ENCODE measurements at regions not wholly inside any gene's neighbourhood (a gene's known extent, or its start where the extent isn't known, plus 50 kb on each side); places are given as distances from the start of the nearest gene placed in this dataset.

- TF ChIP-seq HDGF (IDR thresholded peaks at IDR 0.05; ENCODE audit: borderline replicate concordance) = no peak
- TF ChIP-seq TARDBP (IDR thresholded peaks at IDR 0.05) = no peak
- TF ChIP-seq FOXA1 (IDR thresholded peaks at IDR 0.05) = no peak
- no peak for TF ChIP-seq L3MBTL2 (conservative IDR thresholded peaks at IDR 0.05)
- TF ChIP-seq LEF1 (IDR thresholded peaks at IDR 0.05; ENCODE audit: borderline replicate concordance) = no peak
- TF ChIP-seq SUZ12 (IDR thresholded peaks at IDR 0.05) = no peak
- TF ChIP-seq SP1 (IDR thresholded peaks at IDR 0.05) = no peak
- no peak for TF ChIP-seq CTBP1 (IDR thresholded peaks at IDR 0.05; ENCODE audit: borderline replicate concordance)
- no peak for TF ChIP-seq ARNT (IDR thresholded peaks at IDR 0.05)
- TF ChIP-seq ELF4 (IDR thresholded peaks at IDR 0.05) = no peak
- TF ChIP-seq FOXM1 (IDR thresholded peaks at IDR 0.05; ENCODE audit: borderline replicate concordance) = no peak
- no peak for TF ChIP-seq FOXK2 (IDR thresholded peaks at IDR 0.05)
- TF ChIP-seq BHLHE40 (IDR thresholded peaks at IDR 0.05; ENCODE audit: borderline replicate concordance) = no peak
- TF ChIP-seq, protein P1, sequence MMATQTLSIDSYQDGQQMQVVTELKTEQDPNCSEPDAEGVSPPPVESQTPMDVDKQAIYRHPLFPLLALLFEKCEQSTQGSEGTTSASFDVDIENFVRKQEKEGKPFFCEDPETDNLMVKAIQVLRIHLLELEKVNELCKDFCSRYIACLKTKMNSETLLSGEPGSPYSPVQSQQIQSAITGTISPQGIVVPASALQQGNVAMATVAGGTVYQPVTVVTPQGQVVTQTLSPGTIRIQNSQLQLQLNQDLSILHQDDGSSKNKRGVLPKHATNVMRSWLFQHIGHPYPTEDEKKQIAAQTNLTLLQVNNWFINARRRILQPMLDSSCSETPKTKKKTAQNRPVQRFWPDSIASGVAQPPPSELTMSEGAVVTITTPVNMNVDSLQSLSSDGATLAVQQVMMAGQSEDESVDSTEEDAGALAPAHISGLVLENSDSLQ (IDR thresholded peaks at IDR 0.05) = no peak
These were observed 127.7 kb downstream of the IGLL1 start for GRCh38 chr22:23452231-23453010.
